GM21717 (cell line): ENCODE measurements at regions not wholly inside any gene's neighbourhood (a gene's known extent, or its start where the extent isn't known, plus 50 kb on each side); places are given as distances from the start of the nearest gene placed in this dataset.

Experiments used
- ATAC-seq: cut with Tn5 transposase; IDR thresholded peaks from one replicate; pipeline ENCODE4 v1.9.1; 2021; ENCODE audit warnings: mild to moderate bottlenecking, moderate library complexity; ENCODE audit not compliant: unreplicated experiment

DNA sequence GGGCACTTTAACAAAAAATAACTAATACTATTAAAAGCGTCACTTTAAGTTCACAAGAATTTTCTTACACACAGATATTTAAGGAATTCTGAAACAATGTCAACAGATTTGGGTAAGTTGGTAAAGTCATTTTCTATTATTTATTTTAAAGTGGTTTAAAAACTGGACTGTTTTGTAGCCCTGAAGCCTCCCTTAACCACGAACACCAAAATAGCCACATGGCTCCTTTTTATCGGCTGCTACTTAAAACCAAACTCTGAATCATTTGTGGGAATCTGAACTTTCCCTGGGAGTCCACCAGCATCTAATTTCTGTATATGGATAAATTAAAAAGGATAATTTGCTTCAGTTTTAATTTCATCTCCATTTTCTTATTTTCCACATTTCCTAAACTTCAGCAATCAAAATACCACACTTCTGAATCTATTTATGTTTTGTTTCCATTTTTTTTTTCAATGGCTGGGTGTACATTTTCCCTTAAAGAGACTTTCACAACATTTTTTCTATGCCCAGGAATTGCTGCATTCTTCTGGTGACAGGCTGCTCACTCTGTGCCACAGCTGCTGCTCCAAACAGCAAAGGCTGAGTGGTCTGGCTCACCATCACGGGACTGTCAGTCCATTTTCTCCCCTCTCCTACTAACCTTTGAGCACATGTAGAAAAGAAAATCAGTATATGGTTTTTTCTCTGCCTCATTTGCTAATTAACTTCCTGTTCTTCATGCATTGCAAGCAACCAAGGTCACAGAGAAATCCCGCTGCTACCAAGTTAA is 255.5 kb upstream of the KCNJ16 start:
- no peak for ATAC-seq

DNA sequence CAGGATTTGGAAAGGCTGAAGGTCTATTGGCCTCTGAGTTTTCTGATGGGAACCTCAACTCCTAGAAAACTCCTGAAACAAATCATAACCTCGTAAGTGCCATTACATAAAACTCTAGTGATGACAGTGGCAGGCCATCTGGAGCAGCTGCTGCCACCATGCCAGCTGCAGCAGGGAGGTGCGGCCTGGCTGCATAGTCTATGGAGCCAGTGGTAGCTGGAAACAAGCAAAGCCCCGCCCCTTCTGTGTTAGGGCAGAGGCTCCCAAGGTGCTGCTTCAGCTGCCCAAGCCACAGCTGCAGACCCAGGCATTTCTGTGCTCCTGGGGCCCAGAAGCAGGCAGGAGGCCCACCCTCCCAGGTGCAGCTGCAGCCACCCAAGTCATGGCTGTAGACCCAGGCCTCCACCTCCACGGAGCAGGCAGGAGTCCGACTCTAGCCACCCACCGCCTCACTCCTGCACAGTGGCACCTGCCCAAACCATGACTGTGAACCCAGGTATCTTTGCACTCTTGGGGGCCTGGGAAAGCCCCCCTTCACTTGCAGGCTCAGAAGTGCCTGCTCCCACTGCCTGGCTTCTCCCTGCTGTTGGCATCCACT is 254.1 kb upstream of the KCNJ16 start:
- no peak for ATAC-seq

- ATAC-seq = no peak
Measured at GRCh38 chr17:69822314-69822875, 252.6 kb upstream of the KCNJ16 start.

GRCh38 chr17:69828087-69828486 is 246.9 kb upstream of the KCNJ16 start:
- no peak for ATAC-seq

GRCh38 chr17:69834494-69834893 is 240.5 kb upstream of the KCNJ16 start:
- ATAC-seq = no peak

- ATAC-seq = no peak
Measured at GRCh38 chr17:69851736-69852135, 223.3 kb upstream of the KCNJ16 start.

DNA sequence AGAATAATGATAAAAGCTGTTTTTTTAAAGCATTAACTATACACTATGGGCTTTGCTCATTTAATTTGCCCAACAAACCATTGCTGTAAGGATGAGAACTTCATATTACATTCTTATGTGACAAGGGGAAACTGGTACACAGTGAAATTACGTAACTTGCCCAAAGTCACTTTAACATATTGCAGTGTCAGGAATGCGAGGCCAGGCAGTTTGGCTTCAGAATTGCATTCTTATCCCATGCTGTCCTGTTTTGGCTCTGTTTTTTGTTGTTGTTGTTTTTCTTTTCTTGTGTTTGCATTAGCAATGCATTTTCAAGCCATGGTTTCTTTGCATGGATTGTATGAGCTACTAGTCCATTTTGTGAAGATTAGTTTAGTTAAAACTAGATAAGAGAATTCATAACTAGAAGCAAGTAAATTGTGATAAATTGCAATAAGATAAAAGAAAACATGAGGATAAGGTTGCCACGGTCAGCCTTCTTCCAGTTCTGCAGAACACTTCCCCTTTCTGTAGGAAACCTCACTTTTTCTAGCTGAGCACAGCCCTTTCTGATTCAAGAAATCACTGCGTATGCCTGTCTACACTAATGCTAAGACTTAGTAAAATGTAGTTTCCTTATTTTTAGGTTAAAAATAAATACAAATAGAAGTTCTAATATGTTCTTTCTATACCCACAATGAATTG is 221.3 kb upstream of the KCNJ16 start:
- no peak for ATAC-seq

DNA sequence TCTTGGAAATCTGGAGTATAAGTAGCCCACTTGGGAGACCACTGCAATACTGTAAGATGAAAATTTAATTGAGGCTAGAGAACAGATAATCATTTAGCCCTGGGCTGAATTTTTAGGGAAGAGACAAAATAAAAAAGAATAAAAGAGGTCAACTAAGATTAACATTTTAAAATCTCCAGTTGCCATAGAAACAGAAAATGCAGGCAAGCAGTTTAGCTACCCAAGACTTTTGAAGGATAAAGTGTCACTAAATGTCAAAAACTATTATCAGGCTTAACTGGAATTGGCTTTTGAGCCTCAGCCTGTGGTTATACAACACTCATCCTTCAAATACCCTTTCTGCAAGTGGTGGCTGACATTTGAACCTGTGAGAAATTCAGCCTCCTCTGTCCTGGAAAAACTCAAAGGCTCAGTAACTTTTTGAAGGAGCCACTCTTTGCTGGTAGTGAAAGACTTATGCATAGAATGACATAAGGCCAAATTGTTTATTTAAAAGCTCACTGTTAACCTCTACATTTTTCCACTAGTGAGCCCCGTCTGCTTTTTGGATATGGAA is 220.7 kb upstream of the KCNJ16 start:
- no peak for ATAC-seq

GRCh38 chr17:69856946-69857345 is 218.1 kb upstream of the KCNJ16 start:
- ATAC-seq = no peak

- no peak for ATAC-seq
Measured at GRCh38 chr17:69857412-69857835, 217.6 kb upstream of the KCNJ16 start.

DNA sequence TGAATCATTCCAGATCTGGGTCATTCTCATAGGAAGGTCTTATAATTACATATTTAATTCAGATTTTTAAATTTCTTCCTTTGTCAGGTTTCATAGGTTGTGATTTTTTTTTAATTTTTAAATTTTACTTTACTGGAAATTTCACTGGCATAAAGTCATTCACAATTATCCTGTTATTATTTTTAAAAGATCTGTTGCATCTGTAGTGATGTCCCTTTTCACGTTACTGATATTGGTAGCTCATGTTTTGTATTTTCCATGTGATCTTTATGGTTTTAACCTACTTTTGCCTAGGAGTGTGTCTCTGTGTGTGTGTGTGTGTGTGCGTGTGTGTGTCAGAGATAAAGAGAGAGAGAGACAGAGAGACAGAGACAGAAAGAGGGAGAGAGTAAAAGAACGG is 216.6 kb upstream of the KCNJ16 start:
- no peak for ATAC-seq

DNA sequence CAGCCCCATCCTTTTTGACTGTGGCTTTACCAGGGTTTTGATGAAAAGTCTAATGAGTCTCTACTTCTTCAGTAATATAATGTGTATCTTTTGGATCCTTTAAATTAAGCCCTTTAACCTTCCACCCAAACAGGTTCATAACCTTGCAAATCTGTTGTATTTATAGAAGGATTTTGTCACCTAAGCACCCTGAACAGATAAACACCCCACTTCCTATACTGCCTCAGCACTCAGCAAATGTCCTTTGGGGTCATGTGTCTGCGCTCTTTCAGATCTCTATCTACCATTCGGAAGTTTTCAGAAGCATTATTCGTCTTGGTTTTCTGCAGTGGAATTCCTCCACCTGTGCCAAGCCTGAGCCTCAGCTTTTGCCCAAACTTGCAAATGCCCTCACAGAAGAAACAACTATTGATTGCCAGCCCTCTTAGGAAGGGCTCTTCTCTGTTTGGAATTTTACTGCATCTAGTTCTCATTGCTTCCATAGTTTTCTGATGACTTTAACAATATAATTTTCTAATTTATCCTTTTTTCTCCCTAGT is 214.8 kb upstream of the KCNJ16 start:
- no peak for ATAC-seq

GRCh38 chr17:69864462-69864861 is 210.6 kb upstream of the KCNJ16 start:
- no peak for ATAC-seq

DNA sequence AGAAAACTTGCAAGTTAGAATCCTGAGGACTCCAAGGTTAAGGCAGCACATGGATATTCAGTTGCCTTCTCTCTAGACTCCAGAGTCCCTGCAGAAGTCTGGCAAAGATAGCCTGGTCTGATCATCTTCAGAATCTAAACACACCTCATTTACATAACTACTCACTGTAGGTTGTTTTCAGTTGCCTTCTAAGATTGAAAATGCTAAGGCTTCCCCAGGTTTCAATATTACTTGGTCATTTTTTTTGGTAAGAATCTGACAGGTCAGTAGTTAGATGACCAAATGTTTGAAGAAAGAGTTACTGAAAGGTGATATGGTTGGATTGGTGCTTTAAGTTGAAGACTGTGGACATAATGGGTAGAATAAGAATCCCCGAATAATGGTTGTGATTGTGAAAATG is 205.4 kb upstream of the KCNJ16 start:
- ATAC-seq = peak; percentile 73

GRCh38 chr17:69870091-69870530 is 204.9 kb upstream of the KCNJ16 start:
- peak; percentile 57 for ATAC-seq

GRCh38 chr17:69870751-69871199 is 204.2 kb upstream of the KCNJ16 start:
- ATAC-seq = no peak

- ATAC-seq = no peak
Measured at GRCh38 chr17:69871318-69871717, 203.7 kb upstream of the KCNJ16 start.

DNA sequence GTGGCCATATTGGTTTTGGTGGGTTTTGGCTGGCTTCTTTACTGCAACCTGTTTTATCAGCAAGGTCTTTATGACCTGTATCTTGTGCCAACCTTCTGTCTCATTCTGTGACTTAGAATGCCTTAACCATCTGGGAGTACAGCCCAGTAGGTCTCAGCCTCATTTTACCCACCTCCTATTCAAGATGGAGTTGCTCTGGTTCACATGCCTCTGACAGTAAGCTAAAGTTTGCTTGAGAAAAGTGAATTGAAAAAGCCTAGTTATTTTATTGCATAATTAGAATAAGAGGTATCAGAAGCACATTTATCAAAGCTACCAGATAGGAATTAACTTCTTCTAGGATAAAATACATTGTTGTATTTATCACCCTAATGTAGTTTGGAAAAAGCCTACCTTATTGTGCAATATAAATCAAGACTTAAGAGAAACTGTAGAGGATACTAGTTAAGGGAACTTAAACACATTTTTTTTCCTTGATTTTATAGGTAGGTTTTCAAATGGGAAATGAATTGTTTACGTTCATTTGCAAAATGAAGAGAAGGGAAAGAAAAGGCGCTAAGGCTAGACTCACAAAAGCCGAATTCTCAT is 202.3 kb upstream of the KCNJ16 start:
- ATAC-seq = no peak

DNA sequence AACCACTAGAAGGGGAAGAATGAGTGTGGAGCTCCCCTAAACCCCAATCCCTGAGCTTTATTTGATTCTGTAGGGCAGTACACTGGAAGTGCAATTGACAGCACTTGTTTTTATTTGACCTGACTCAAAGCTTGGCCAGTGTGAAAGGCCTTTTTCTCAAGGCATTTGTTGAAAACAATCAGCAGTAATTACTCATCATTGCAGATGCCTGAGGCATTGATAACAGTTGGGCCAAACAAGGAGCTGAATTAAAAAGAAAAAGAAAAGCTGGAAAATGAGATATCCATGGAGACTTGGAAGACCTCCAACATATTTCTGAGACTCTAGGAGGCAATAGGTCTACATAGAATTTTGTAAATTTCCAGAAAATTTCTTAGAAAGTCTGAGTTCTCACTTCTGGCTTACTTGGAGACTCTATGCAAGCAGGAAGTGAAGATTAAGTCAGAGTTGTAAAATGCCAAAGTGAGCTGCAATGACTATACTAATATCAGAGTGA is 200.8 kb upstream of the KCNJ16 start:
- ATAC-seq = no peak

- ATAC-seq = no peak
Measured at GRCh38 chr17:69876757-69877156, 198.3 kb upstream of the KCNJ16 start.
